AG09319 (cell line): ENCODE measurements at regions not wholly inside any gene's neighbourhood (a gene's known extent, or its start where the extent isn't known, plus 50 kb on each side); places are given as distances from the start of the nearest gene placed in this dataset.

Source experiments
- DNase-seq: peaks from one replicate; pipeline ENCODE4 v3.0.0-alpha.2; 2010; ENCODE audit warnings: low read depth; ENCODE audit errors: extremely low read depth
- CTCF ChIP-seq: IDR thresholded peaks from 2 replicates; pipeline ENCODE4 v1.5.1; 2011; ENCODE audit warnings: low read depth, mild to moderate bottlenecking, inconsistent platforms, low read length, moderate library complexity

DNA sequence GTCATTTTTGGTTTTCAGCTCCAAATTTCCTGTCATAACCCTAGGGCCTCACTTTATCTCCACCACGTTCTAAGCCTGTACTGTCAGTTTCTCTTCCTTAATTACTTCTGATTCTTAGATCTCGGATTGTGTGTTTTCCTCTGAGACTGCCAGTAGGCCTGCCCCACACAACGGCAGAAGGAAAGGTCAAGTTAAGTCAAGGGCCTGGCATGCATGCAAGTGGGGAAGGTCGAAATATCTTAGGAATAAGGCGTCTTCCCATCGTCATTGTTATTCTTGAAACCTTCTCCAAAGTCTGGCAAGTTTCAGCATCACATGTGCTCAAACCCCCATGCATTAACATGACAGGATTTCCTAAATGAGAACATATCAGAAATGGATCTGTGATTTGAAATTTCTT is 203.5 kb upstream of the TSHZ2 start:
- no peak for TF ChIP-seq CTCF
- no peak for DNase-seq

DNA sequence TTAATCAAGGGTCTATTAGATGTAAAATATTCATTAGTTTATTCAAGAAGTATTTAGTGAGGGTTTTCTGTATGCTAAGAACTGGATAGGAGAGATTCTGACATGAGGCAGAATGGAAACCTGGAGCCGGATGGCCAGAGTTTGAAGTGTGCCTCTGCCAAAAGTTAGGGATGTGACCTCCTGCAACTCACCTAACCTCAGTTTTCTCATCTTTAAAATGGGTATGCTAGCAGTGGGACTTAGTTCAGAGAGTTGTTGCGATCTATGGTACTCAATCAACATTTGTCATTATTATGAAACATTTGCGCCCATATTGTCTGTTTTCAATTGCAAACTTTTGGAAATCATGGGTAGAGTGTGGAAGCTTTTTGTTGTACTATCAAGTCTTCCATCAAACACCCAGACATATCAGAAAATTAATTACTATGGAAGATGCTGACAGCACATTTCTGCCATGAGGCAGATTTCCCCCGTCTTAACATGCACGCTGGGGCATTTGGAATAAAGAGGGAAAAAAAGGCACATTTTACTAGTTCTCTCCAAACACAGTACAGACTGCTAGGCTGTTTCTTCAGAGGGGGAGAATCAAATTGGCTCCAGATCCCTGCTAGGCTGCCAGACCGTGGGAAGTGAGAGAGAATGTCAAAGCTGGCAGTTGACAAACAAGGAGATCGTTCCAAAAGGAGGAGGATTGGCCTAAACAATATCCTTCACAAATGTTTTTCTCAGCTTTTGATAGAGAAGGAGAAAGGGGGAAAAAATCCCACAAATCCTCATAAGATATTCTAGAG is 205.3 kb upstream of the TSHZ2 start:
- TF ChIP-seq CTCF, result no peak
- no peak for DNase-seq

DNA sequence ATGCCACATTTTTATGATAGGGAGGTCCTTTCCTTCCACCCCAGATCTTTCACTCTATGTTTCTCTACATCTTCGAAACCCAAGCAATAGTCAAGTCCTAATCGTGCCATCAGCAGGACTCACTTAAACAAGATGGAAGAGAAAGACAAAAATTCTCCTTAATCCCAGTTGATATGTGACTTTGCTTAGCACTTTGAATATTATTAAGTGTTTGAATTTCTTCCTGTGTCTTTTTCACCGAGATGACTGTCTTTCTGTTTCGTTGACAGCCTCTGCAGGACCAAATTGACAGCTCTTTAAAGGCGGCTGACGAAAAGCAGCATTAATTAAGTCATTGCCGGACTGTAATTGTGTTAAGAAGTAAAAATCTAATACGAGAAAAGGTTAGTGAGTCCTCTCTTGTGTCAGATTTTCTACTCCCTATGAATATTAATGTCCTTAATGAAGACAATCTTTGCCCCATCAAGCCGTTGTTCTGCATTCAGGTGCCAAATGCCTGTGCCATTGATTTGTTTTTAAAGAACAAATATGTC is 208.8 kb upstream of the TSHZ2 start:
- DNase-seq, result no peak
- TF ChIP-seq CTCF, result no peak

DNA sequence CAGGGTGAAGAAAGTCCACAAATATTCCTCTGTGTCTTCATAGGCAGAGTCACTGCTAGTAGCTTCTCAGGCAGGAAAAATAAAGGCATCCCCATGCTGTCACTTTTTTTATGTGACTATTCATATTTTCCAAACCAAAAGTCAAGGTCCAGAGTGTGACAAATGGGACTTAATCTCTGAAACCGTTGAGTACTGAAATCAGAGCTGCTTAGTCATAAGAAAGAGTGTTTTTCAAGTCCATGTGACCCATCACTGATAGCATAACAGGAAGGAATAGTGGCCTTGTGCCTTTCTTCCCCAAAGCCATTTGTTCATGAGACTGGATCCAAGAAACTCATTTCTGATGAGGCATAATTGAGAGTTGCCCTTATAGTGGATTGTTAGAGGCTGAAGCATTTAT is 210.3 kb upstream of the TSHZ2 start:
- TF ChIP-seq CTCF, result no peak

GRCh38 chr20:52760791-52761190 is 211.4 kb upstream of the TSHZ2 start:
- no peak for DNase-seq
- TF ChIP-seq CTCF, result no peak

More for the DNA sequence above, 210.3 kb upstream of the TSHZ2 start:
- DNase-seq, result no peak

DNA sequence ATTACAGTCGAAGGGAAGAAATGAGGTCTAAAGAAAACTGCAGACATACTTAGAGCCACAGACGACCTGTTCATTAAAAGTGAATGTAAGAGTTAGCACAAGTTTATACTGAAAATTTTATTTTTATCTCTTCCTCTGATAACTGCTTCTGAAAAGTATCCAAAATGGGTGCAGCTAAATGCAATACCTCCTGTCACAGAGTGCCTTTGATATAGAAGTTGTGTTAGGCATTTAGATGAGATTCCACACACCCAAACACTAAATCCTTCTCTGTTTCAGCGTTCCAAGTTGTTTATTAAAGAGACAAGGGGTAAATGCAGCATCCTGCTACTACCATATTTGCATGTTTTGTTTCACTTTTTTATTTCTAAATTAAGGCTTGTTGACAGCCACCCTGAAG is 214.7 kb upstream of the TSHZ2 start:
- no peak for TF ChIP-seq CTCF
- no peak for DNase-seq

DNA sequence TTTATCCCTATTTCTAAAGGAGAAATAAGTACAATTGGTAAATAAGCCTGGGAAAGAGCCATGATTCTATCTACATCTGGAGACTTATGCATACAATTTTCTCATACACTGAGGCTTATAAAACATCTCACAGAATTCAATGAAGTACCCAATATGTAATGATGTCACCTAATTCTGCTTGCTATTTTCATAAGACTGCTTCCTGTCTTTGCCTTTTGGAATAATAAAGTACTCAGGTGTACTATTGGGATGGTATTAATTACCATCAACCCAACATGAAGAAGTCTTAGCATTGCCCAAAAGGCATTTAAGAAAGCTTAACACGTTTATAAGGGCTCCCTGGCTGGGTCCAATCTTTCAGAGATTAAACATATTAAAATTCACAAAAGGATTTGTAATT is 216.4 kb upstream of the TSHZ2 start:
- DNase-seq, result no peak
- TF ChIP-seq CTCF, result no peak
